Activated naive CD8-positive, alpha-beta T cell treated with anti-CD3 and anti-CD28 coated beads, Interleukin-2, amount 50 U/mL, for 24 hours (primary cell): ENCODE measurements at regions not wholly inside any gene's neighbourhood (a gene's known extent, or its start where the extent isn't known, plus 50 kb on each side); places are given as distances from the start of the nearest gene placed in this dataset.

Source experiments
- ATAC-seq: fragments of 150-1000 bp; cut with Tn5 transposase; one replicate; pipeline ENCODE4 v1.10.0; 2021
- DNase-seq: peaks from one replicate; pipeline ENCODE4 v3.0.0; 2021
- H3K27ac Mint-ChIP-seq: one replicate; pipeline ENCODE4 v1.8.0; 2021; ENCODE audit warnings: mild to moderate bottlenecking, mixed read lengths
- H3K27me3 Mint-ChIP-seq: one replicate; pipeline ENCODE4 v1.8.0; 2021; ENCODE audit warnings: mixed read lengths
- H3K36me3 Mint-ChIP-seq: one replicate; pipeline ENCODE4 v1.8.0; 2021; ENCODE audit warnings: low read depth, mixed read lengths
- H3K4me1 Mint-ChIP-seq: one replicate; pipeline ENCODE4 v1.8.0; 2021; ENCODE audit warnings: mixed read lengths
- H3K4me3 Mint-ChIP-seq: one replicate; pipeline ENCODE4 v1.8.0; 2021; ENCODE audit warnings: mild to moderate bottlenecking, moderate library complexity, mixed read lengths
- H3K9me3 Mint-ChIP-seq: one replicate; pipeline ENCODE4 v1.8.0; 2021; ENCODE audit warnings: mixed read lengths

- DNase-seq (no peak), ATAC-seq (no peak)
- Mint-ChIP-seq H3K36me3 (no peaks in the 10 kb centered on the region), H3K4me3 (no peak overlapping the region), H3K27ac (no peak overlapping the region), H3K27me3 (no peaks in the 10 kb centered on the region), H3K4me1 (no peaks in the 10 kb centered on the region), H3K9me3 (peaks cover 5% of the 10 kb centered on the region)
Observed at GRCh38 chr20:11156922-11157321, 483.1 kb upstream of the JAG1 start.

DNA sequence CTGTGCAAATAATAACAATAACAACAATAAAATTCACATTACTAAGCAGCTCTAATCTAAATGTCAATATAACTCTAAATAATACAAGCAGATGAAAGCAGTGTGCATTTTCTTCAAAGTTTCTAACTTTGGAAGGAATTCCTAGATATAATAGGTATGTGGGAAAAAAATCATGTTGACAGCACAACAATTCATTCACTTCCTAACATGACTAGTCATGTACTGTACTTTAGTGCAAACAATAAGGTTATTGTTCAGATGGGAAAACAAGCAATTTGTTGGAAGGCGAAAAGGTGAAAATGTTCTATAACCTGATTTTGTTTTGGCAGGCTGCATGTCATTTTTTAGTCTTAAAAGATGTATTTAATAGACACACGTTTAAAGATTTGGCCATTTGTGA lies 484.3 kb upstream of the JAG1 start:
- no peaks in the 10 kb centered on the region for H3K27me3 Mint-ChIP-seq
- no peaks in the 10 kb centered on the region for H3K36me3 Mint-ChIP-seq
- ATAC-seq, result no peak
- H3K4me1 Mint-ChIP-seq, result no peaks in the 10 kb centered on the region
- no peak overlapping the region for H3K27ac Mint-ChIP-seq
- no peak overlapping the region for H3K4me3 Mint-ChIP-seq
- H3K9me3 Mint-ChIP-seq, result peaks cover 5% of the 10 kb centered on the region
- DNase-seq, result no peak

DNA sequence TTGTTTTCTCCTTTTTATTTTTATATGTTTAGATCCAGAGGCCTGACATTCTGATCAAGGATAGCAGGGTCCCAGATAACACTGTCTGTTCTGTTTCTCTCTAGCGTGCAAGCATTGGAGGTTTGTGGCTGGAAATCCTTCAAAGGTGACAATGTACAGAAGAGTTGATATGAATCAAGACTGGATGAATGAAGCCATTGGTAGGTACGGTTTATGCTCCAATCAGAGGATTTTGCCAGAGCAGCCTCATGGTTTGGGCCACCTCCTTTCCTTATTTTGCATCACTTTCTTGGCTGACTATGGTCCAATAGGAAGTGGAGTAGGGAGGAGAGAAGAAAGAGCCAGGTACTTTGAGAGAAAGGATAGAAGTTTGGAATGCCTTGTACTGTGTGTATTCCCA lies 484.8 kb upstream of the JAG1 start:
- H3K4me3 Mint-ChIP-seq, result no peak overlapping the region
- no peaks in the 10 kb centered on the region for H3K36me3 Mint-ChIP-seq
- peaks cover 8% of the 10 kb centered on the region for H3K9me3 Mint-ChIP-seq
- no peak for DNase-seq
- no peaks in the 10 kb centered on the region for H3K4me1 Mint-ChIP-seq
- no peaks in the 10 kb centered on the region for H3K27me3 Mint-ChIP-seq
- ATAC-seq, result no peak
- H3K27ac Mint-ChIP-seq, result no peak overlapping the region

DNA sequence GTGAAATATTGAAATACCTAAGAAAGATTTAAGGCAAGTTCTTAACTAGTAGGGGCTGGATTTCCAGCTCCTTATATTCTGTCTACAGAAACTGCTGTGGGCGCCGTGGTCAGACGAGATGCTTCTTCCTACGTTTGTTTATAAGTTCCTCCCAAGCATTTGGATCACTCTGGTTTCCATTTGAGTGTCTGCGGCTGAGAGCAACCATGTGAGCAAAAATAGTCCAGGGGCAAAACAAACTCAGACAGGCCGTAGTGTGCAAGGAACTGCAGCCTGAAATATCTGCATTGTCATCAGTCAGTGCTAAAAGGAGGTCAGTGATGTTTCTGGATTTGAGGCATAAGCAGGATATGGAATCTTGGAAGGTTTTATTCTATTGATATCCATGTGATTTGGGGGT lies 485.9 kb upstream of the JAG1 start:
- no peaks in the 10 kb centered on the region for H3K4me1 Mint-ChIP-seq
- peaks cover 8% of the 10 kb centered on the region for H3K9me3 Mint-ChIP-seq
- H3K27ac Mint-ChIP-seq, result no peak overlapping the region
- no peaks in the 10 kb centered on the region for H3K36me3 Mint-ChIP-seq
- no peak for ATAC-seq
- H3K4me3 Mint-ChIP-seq, result no peak overlapping the region
- H3K27me3 Mint-ChIP-seq, result peaks cover 2% of the 10 kb centered on the region
- no peak for DNase-seq

DNA sequence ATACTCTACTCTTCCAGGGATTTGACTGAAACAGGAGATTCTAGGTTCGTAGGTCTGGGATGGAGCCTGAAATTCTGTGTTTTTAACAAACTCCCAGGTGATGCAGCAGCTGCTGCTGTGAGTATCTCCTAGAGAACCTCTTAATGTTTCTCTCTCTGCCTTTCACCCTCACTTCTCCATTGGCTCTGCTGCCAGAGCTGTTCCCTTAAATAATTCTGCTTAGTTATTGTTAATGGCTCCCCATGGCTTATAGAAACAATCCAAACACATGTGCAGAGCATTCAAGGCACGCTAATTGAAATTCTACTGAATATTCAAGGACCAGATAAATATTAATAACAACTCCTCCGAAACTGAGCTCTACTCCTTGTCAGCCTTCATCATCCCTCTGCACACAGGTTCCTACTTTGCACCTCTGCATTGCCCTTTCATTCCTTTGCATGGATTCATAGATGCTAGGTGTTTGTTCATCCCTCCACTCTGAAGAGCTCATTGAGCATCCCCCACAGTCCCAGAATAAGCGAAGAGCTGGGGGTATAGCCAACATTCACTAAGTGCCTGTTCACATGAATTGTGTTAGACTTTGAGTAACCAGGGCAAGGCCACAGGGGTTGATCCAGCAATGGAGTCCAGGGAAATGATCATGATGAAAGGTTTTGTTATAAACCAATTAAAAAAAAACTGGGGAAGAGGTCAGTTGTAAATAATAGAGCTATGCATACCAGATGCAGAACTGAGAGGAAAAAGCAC lies 488.4 kb upstream of the JAG1 start:
- Mint-ChIP-seq H3K27ac (no peak overlapping the region), H3K4me1 (no peaks in the 10 kb centered on the region), H3K9me3 (peaks cover 6% of the 10 kb centered on the region), H3K27me3 (peaks cover 2% of the 10 kb centered on the region), H3K4me3 (no peak overlapping the region), H3K36me3 (no peaks in the 10 kb centered on the region)
- DNase-seq (no peak), ATAC-seq (no peak)

- H3K27ac Mint-ChIP-seq, result no peak overlapping the region
- no peaks in the 10 kb centered on the region for H3K4me1 Mint-ChIP-seq
- H3K27me3 Mint-ChIP-seq, result peaks cover 2% of the 10 kb centered on the region
- no peak for ATAC-seq
- DNase-seq, result no peak
- no peaks in the 10 kb centered on the region for H3K36me3 Mint-ChIP-seq
- H3K4me3 Mint-ChIP-seq, result no peak overlapping the region
- peaks cover 4% of the 10 kb centered on the region for H3K9me3 Mint-ChIP-seq
Observed at GRCh38 chr20:11165789-11166188, 492.0 kb upstream of the JAG1 start.

DNA sequence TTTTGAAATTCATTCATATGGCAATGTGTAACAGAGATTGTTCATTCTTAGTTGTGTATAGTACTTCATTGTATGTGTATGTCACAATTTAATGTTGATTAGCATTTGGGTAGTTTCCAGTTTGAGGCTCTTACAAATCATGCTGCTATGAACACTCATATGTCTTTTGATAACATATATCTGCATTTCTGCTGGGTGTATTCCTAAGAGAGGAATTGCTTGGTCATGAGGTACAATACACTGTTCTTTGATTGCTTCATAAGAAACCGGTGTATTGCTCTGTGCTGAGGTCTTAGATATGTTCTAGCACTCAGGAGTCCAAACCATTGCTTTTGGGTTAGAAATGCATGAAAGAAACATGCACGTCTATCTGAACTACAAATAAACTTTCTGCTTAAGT lies 492.9 kb upstream of the JAG1 start:
- no peak for ATAC-seq
- no peak for DNase-seq
- Mint-ChIP-seq H3K9me3 (peaks cover 4% of the 10 kb centered on the region), H3K36me3 (no peaks in the 10 kb centered on the region), H3K27me3 (peaks cover 2% of the 10 kb centered on the region), H3K27ac (no peak overlapping the region), H3K4me3 (no peak overlapping the region), H3K4me1 (no peaks in the 10 kb centered on the region)

GRCh38 chr20:11168026-11168425 lies 494.2 kb upstream of the JAG1 start:
- peaks cover 4% of the 10 kb centered on the region for H3K9me3 Mint-ChIP-seq
- DNase-seq, result no peak

GRCh38 chr20:11170025-11170424 lies 496.2 kb upstream of the JAG1 start:
- no peaks in the 10 kb centered on the region for H3K9me3 Mint-ChIP-seq
- no peak overlapping the region for H3K4me3 Mint-ChIP-seq
- DNase-seq (no peak), ATAC-seq (no peak)
- H3K4me1 Mint-ChIP-seq, result no peaks in the 10 kb centered on the region
- peaks cover 2% of the 10 kb centered on the region for H3K27me3 Mint-ChIP-seq
- H3K36me3 Mint-ChIP-seq, result no peaks in the 10 kb centered on the region
- no peak overlapping the region for H3K27ac Mint-ChIP-seq

More at GRCh38 chr20:11168026-11168425, 494.2 kb upstream of the JAG1 start:
- H3K4me1 Mint-ChIP-seq, result no peaks in the 10 kb centered on the region
- H3K4me3 Mint-ChIP-seq, result no peak overlapping the region
- H3K36me3 Mint-ChIP-seq, result no peaks in the 10 kb centered on the region
- H3K27me3 Mint-ChIP-seq, result peaks cover 4% of the 10 kb centered on the region
- ATAC-seq, result no peak
- no peak overlapping the region for H3K27ac Mint-ChIP-seq

GRCh38 chr20:11170565-11170964 lies 496.8 kb upstream of the JAG1 start:
- DNase-seq (no peak), ATAC-seq (no peak)
- Mint-ChIP-seq H3K4me3 (no peak overlapping the region), H3K9me3 (no peaks in the 10 kb centered on the region), H3K27ac (no peak overlapping the region), H3K4me1 (no peaks in the 10 kb centered on the region), H3K36me3 (no peaks in the 10 kb centered on the region), H3K27me3 (peaks cover 2% of the 10 kb centered on the region)

GRCh38 chr20:11172881-11173280 lies 499.1 kb upstream of the JAG1 start:
- no peak overlapping the region for H3K4me3 Mint-ChIP-seq
- no peak for DNase-seq
- peaks cover 2% of the 10 kb centered on the region for H3K27me3 Mint-ChIP-seq
- H3K9me3 Mint-ChIP-seq, result no peaks in the 10 kb centered on the region
- no peaks in the 10 kb centered on the region for H3K4me1 Mint-ChIP-seq
- ATAC-seq, result no peak
- no peaks in the 10 kb centered on the region for H3K36me3 Mint-ChIP-seq
- H3K27ac Mint-ChIP-seq, result no peak overlapping the region

DNA sequence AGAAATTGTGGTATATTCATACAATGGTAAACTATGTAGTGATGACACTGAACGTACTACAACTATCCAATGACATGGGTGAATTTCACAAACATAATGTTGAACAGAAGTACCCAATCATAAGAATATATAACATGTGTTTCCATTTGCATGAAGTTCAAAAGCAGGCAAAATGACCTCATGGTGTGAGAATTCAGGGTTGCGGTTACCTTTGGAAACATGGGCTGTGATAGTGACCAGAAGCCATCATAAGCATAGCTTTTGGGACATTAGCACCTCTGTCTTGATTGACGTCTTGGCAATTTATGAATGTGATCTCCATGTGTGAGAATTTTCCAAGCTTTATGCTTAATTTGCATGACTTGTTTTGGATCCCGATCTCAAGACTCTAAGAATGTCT lies 500.1 kb upstream of the JAG1 start:
- no peak for ATAC-seq
- Mint-ChIP-seq H3K4me1 (no peaks in the 10 kb centered on the region), H3K36me3 (no peaks in the 10 kb centered on the region), H3K27ac (no peak overlapping the region), H3K4me3 (no peak overlapping the region), H3K27me3 (peaks cover 2% of the 10 kb centered on the region), H3K9me3 (no peaks in the 10 kb centered on the region)
- DNase-seq, result no peak

GRCh38 chr20:11174861-11175260 lies 501.1 kb upstream of the JAG1 start:
- ATAC-seq (no peak), DNase-seq (no peak)
- Mint-ChIP-seq H3K4me3 (no peak overlapping the region), H3K9me3 (no peaks in the 10 kb centered on the region), H3K27me3 (peaks cover 2% of the 10 kb centered on the region), H3K4me1 (no peaks in the 10 kb centered on the region), H3K27ac (no peak overlapping the region), H3K36me3 (no peaks in the 10 kb centered on the region)

GRCh38 chr20:11176431-11176830 lies 502.6 kb upstream of the JAG1 start:
- Mint-ChIP-seq H3K4me3 (no peak overlapping the region), H3K9me3 (peaks cover 8% of the 10 kb centered on the region), H3K27me3 (peaks cover 2% of the 10 kb centered on the region), H3K27ac (no peak overlapping the region), H3K4me1 (no peaks in the 10 kb centered on the region), H3K36me3 (no peaks in the 10 kb centered on the region)
- ATAC-seq (no peak), DNase-seq (no peak)

GRCh38 chr20:11178946-11179654 lies 505.3 kb upstream of the JAG1 start:
- ATAC-seq (no peak), DNase-seq (no peak)
- Mint-ChIP-seq H3K36me3 (no peaks in the 10 kb centered on the region), H3K4me3 (no peak overlapping the region), H3K9me3 (peaks cover 8% of the 10 kb centered on the region), H3K27ac (no peak overlapping the region), H3K27me3 (no peaks in the 10 kb centered on the region), H3K4me1 (no peaks in the 10 kb centered on the region)
